WTC11 (cell line): ENCODE measurements at regions not wholly inside any gene's neighbourhood (a gene's known extent, or its start where the extent isn't known, plus 50 kb on each side); places are given as distances from the start of the nearest gene placed in this dataset.

Experiments used
- ATAC-seq: fragments of 200-7000 bp; cut with Tn5 transposase; 2 replicates; pipeline ENCODE4 v1.10.0; 2021; ENCODE audit warnings: mild to moderate bottlenecking, moderate library complexity
- CTCF ChIA-PET: fragments of 300-600 bp; sonication (Branson Sonifier 250); formaldehyde crosslinking; loops from one replicate; lab custom pipeline; 2021; ENCODE audit warnings: antibody characterized with exemption; lab: Charles Lee
- POLR2A ChIA-PET: fragments of 350-600 bp; sonication (Branson Sonifier 250); formaldehyde crosslinking; loops from one replicate; lab custom pipeline; 2021; ENCODE audit warnings: antibody characterized with exemption; lab: Charles Lee
- DNase-seq: peaks from one replicate; pipeline ENCODE4 v3.0.0; 2021; ENCODE audit warnings: low spot score
- H3K27ac Mint-ChIP-seq: 2 replicates; pipeline ENCODE4 v1.8.0; 2021; ENCODE audit warnings: mixed read lengths
- H3K27me3 Mint-ChIP-seq: 2 replicates; pipeline ENCODE4 v1.8.0; 2021; ENCODE audit warnings: low read depth, mild to moderate bottlenecking, moderate library complexity, mixed read lengths
- H3K36me3 Mint-ChIP-seq: 2 replicates; pipeline ENCODE4 v1.8.0; 2021; ENCODE audit warnings: mixed read lengths
- H3K4me1 Mint-ChIP-seq: 2 replicates; pipeline ENCODE4 v1.8.0; 2022; ENCODE audit warnings: mixed read lengths
- H3K4me3 Mint-ChIP-seq: 2 replicates; pipeline ENCODE4 v1.8.0; 2021; ENCODE audit warnings: mild to moderate bottlenecking, moderate library complexity, mixed read lengths
- H3K9me3 Mint-ChIP-seq: 2 replicates; pipeline ENCODE4 v1.8.0; 2021; ENCODE audit warnings: mixed read lengths
- CBFB ChIP-seq: sonication (generic); formaldehyde crosslinking; IDR thresholded peaks from 2 replicates; pipeline ENCODE4 v1.8.1; 2022; ENCODE audit warnings: mild to moderate bottlenecking, low read depth, missing genetic modification reagents
- ESRRA ChIP-seq: sonication (generic); formaldehyde crosslinking; IDR thresholded peaks from 2 replicates; pipeline ENCODE4 v1.8.1; 2022; ENCODE audit warnings: mild to moderate bottlenecking, missing genetic modification reagents, borderline replicate concordance
- FOXJ3 ChIP-seq: sonication (generic); formaldehyde crosslinking; IDR thresholded peaks from 2 replicates; pipeline ENCODE4 v1.9.0; 2021; ENCODE audit warnings: missing genetic modification reagents, mild to moderate bottlenecking, borderline replicate concordance
- NFATC4 ChIP-seq: fragments of 250-450 bp; sonication (Bioruptor Pico); IDR thresholded peaks from 2 replicates; pipeline ENCODE4 v1.9.0; 2021; ENCODE audit warnings: mild to moderate bottlenecking
- NFE2L1 ChIP-seq: sonication (generic); formaldehyde crosslinking; IDR thresholded peaks from 2 replicates; pipeline ENCODE4 v1.8.1; 2023; ENCODE audit warnings: missing genetic modification reagents
- NR1H2 ChIP-seq: sonication (generic); formaldehyde crosslinking; IDR thresholded peaks from 2 replicates; pipeline ENCODE4 v1.9.0; 2021; ENCODE audit warnings: mild to moderate bottlenecking, moderate library complexity, missing genetic modification reagents
- RELA ChIP-seq: sonication (generic); formaldehyde crosslinking; IDR thresholded peaks from 2 replicates; pipeline ENCODE4 v1.8.1; 2022; ENCODE audit warnings: missing genetic modification reagents, mild to moderate bottlenecking, borderline replicate concordance
- TCF7 ChIP-seq: sonication (generic); formaldehyde crosslinking; IDR thresholded peaks from 2 replicates; pipeline ENCODE4 v1.8.0; 2022; ENCODE audit warnings: mild to moderate bottlenecking, low read depth, missing genetic modification reagents, moderate library complexity
- ZBTB21 ChIP-seq: sonication (generic); formaldehyde crosslinking; IDR thresholded peaks from 2 replicates; pipeline ENCODE4 v1.8.1; 2023; ENCODE audit warnings: mild to moderate bottlenecking, missing genetic modification reagents, borderline replicate concordance
- ZNF232 ChIP-seq: sonication (generic); formaldehyde crosslinking; IDR thresholded peaks from 2 replicates; pipeline ENCODE4 v1.8.0; 2022; ENCODE audit warnings: mild to moderate bottlenecking, missing genetic modification reagents
- ZNF423 ChIP-seq: fragments of 250-450 bp; sonication (Bioruptor Pico); IDR thresholded peaks from 2 replicates; pipeline ENCODE4 v2.1.2; 2022; ENCODE audit warnings: mild to moderate bottlenecking, moderate library complexity
- TF ChIP-seq, protein P1 (sequence below): sonication (generic); formaldehyde crosslinking; IDR thresholded peaks from 2 replicates; pipeline ENCODE4 v1.8.1; 2022; ENCODE audit warnings: low read depth, mild to moderate bottlenecking, moderate library complexity, missing genetic modification reagents, borderline replicate concordance
- TF ChIP-seq, protein P2 (sequence below): sonication (generic); formaldehyde crosslinking; IDR thresholded peaks from 2 replicates; pipeline ENCODE4 v1.8.0; 2023; ENCODE audit warnings: missing genetic modification reagents, mild to moderate bottlenecking, borderline replicate concordance
- TF ChIP-seq, protein P3 (sequence below): sonication (generic); formaldehyde crosslinking; IDR thresholded peaks from 2 replicates; pipeline ENCODE4 v1.8.1; 2022; ENCODE audit warnings: mild to moderate bottlenecking, moderate library complexity, missing genetic modification reagents
- TF ChIP-seq, protein P4 (sequence below): sonication (generic); formaldehyde crosslinking; IDR thresholded peaks from 2 replicates; pipeline ENCODE4 v1.8.1; 2023; ENCODE audit warnings: mild to moderate bottlenecking, missing genetic modification reagents, moderate library complexity
- TF ChIP-seq, protein P5 (sequence below): fragments of 250-450 bp; sonication (Bioruptor Pico); IDR thresholded peaks from 2 replicates; pipeline ENCODE4 v1.8.0; 2021; ENCODE audit warnings: mild to moderate bottlenecking

DNA sequence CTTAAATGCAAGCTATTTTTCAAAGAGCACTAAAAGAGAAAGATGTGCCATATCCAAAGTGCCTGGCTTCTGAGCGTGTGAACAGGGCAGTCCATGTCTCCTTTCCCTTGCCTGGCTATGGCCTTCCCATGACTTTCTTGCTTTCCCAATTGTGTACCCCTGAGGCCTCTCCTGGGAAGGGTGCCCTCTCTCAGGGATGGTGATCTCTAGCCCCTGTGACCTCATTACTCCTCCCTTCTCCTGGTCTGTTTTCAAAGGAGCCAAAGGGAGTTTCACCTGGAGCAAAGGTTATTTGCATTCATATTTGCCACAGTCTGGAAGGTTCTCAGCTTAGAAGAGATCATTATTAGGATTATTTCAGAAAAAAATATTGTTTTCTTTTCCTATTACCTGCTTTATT is 429.4 kb upstream of the TMTC1 start (continued):
- TF ChIP-seq, protein P1, sequence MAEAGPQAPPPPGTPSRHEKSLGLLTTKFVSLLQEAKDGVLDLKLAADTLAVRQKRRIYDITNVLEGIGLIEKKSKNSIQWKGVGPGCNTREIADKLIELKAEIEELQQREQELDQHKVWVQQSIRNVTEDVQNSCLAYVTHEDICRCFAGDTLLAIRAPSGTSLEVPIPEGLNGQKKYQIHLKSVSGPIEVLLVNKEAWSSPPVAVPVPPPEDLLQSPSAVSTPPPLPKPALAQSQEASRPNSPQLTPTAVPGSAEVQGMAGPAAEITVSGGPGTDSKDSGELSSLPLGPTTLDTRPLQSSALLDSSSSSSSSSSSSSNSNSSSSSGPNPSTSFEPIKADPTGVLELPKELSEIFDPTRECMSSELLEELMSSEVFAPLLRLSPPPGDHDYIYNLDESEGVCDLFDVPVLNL (CRISPR knock-in tag) = no peak
- TF ChIP-seq CBFB (CRISPR knock-in tag) (no peak), NR1H2 (CRISPR knock-in tag) (no peak), ZNF423 (CRISPR knock-in tag) (no peak), TCF7 (CRISPR knock-in tag) (no peak), RELA (CRISPR knock-in tag) (no peak)
- TF ChIP-seq, protein P2, sequence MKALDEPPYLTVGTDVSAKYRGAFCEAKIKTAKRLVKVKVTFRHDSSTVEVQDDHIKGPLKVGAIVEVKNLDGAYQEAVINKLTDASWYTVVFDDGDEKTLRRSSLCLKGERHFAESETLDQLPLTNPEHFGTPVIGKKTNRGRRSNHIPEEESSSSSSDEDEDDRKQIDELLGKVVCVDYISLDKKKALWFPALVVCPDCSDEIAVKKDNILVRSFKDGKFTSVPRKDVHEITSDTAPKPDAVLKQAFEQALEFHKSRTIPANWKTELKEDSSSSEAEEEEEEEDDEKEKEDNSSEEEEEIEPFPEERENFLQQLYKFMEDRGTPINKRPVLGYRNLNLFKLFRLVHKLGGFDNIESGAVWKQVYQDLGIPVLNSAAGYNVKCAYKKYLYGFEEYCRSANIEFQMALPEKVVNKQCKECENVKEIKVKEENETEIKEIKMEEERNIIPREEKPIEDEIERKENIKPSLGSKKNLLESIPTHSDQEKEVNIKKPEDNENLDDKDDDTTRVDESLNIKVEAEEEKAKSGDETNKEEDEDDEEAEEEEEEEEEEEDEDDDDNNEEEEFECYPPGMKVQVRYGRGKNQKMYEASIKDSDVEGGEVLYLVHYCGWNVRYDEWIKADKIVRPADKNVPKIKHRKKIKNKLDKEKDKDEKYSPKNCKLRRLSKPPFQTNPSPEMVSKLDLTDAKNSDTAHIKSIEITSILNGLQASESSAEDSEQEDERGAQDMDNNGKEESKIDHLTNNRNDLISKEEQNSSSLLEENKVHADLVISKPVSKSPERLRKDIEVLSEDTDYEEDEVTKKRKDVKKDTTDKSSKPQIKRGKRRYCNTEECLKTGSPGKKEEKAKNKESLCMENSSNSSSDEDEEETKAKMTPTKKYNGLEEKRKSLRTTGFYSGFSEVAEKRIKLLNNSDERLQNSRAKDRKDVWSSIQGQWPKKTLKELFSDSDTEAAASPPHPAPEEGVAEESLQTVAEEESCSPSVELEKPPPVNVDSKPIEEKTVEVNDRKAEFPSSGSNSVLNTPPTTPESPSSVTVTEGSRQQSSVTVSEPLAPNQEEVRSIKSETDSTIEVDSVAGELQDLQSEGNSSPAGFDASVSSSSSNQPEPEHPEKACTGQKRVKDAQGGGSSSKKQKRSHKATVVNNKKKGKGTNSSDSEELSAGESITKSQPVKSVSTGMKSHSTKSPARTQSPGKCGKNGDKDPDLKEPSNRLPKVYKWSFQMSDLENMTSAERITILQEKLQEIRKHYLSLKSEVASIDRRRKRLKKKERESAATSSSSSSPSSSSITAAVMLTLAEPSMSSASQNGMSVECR = no peak
- TF ChIP-seq, protein P3, sequence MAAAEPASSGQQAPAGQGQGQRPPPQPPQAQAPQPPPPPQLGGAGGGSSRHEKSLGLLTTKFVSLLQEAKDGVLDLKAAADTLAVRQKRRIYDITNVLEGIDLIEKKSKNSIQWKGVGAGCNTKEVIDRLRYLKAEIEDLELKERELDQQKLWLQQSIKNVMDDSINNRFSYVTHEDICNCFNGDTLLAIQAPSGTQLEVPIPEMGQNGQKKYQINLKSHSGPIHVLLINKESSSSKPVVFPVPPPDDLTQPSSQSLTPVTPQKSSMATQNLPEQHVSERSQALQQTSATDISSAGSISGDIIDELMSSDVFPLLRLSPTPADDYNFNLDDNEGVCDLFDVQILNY = no peak

DNA sequence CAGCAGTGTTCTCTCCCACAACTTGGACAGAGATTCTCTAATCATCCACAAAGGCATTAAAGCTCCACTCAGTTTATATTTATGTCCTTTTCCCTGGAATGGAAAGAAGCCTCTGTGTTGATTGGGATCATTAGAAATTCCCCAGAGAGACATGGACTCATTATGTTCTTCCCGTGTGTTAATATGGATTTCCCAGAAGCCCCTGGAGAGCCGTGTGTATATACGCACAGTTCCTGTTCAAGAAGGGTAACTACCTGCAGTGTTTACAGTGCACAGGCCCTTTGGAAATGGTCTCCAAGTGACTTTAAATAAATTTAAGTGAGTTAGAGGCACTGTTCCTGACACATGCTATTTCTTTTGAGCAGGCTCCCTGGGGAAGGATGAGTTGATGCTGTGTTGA is 428.0 kb upstream of the TMTC1 start:
- H3K9me3 Mint-ChIP-seq = no peaks in the 10 kb centered on the region
- no peak overlapping the region for H3K27ac Mint-ChIP-seq
- TF ChIP-seq, protein P3 = no peak
- TF ChIP-seq, protein P4, sequence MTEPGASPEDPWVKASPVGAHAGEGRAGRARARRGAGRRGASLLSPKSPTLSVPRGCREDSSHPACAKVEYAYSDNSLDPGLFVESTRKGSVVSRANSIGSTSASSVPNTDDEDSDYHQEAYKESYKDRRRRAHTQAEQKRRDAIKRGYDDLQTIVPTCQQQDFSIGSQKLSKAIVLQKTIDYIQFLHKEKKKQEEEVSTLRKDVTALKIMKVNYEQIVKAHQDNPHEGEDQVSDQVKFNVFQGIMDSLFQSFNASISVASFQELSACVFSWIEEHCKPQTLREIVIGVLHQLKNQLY (CRISPR knock-in tag) = no peak
- no peak for TF ChIP-seq NFATC4 (CRISPR knock-in tag)
- no peak for TF ChIP-seq FOXJ3
- TF ChIP-seq NFE2L1 (CRISPR knock-in tag) = no peak
- TF ChIP-seq ZBTB21 = no peak
- TF ChIP-seq ESRRA (CRISPR knock-in tag) = no peak
- TF ChIP-seq, protein P5, sequence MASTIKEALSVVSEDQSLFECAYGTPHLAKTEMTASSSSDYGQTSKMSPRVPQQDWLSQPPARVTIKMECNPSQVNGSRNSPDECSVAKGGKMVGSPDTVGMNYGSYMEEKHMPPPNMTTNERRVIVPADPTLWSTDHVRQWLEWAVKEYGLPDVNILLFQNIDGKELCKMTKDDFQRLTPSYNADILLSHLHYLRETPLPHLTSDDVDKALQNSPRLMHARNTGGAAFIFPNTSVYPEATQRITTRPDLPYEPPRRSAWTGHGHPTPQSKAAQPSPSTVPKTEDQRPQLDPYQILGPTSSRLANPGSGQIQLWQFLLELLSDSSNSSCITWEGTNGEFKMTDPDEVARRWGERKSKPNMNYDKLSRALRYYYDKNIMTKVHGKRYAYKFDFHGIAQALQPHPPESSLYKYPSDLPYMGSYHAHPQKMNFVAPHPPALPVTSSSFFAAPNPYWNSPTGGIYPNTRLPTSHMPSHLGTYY = no peak
- TF ChIP-seq ZNF232 (CRISPR knock-in tag) = no peak
- TF ChIP-seq RELA (CRISPR knock-in tag) = no peak
- H3K27me3 Mint-ChIP-seq = no peaks in the 10 kb centered on the region
- CTCF ChIA-PET = no interaction called here
- peaks cover 4% of the 10 kb centered on the region for H3K4me1 Mint-ChIP-seq
- H3K4me3 Mint-ChIP-seq = no peak overlapping the region
- DNase-seq = no peak
- no peak for ATAC-seq
- no peaks in the 10 kb centered on the region for H3K36me3 Mint-ChIP-seq
- POLR2A ChIA-PET = no interaction called here
